Activated CD4-positive, alpha-beta T cell treated with anti-CD3 and anti-CD28 coated beads, Interleukin-2, amount 10 ng/mL, durations not matched to agents 24 days and 14 days (primary cell): ENCODE measurements at regions not wholly inside any gene's neighbourhood (a gene's known extent, or its start where the extent isn't known, plus 50 kb on each side); places are given as distances from the start of the nearest gene placed in this dataset.

Source experiments
- DNase-seq: peaks from one replicate; pipeline ENCODE4 v3.0.0; 2022
- H3K27ac Mint-ChIP-seq: one replicate; pipeline ENCODE4 v1.8.0; 2022; ENCODE audit warnings: mild to moderate bottlenecking, mixed read lengths
- H3K27me3 Mint-ChIP-seq: one replicate; pipeline ENCODE4 v1.8.0; 2022; ENCODE audit warnings: mixed read lengths
- H3K36me3 Mint-ChIP-seq: one replicate; pipeline ENCODE4 v1.8.0; 2022; ENCODE audit warnings: low read depth, mild to moderate bottlenecking, mixed read lengths
- H3K4me1 Mint-ChIP-seq: one replicate; pipeline ENCODE4 v1.8.0; 2021; ENCODE audit warnings: mixed read lengths
- H3K4me3 Mint-ChIP-seq: one replicate; pipeline ENCODE4 v1.8.0; 2022; ENCODE audit warnings: mild to moderate bottlenecking, moderate library complexity, mixed read lengths
- H3K9me3 Mint-ChIP-seq: one replicate; pipeline ENCODE4 v1.8.0; 2021; ENCODE audit warnings: mixed read lengths
- intact Hi-C: fragments of 100-400 bp; cut with micrococcal nuclease; formaldehyde crosslinking; loops from one replicate; pipeline ENCODE4 v1.15.1; 2023

DNA sequence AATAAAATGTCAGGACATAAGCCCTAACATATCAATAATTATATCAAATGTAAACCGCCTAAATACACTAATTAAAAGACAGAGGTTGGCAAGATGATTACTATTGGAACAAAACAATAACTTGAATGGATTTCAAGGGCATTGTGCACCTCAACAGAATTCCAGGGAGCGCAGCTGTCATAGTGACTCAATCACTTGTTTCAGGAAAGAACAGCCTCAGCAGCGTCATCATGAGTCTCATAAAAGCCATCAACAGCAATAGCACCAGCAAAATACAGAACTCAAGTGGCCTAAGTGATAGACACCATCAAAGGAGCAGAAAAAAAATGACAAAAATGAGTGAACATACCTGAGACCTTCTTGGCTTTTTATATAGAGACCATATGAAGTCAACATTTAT, 632.7 kb upstream of the NR5A2 start:
- peaks cover 13% of the 10 kb centered on the region for H3K27me3 Mint-ChIP-seq
- H3K27ac Mint-ChIP-seq, result no peak overlapping the region
- no peak for DNase-seq
- no peaks in the 10 kb centered on the region for H3K36me3 Mint-ChIP-seq
- H3K9me3 Mint-ChIP-seq, result peaks cover 6% of the 10 kb centered on the region
- no peak overlapping the region for H3K4me3 Mint-ChIP-seq
- intact Hi-C loops, result no loop called here
- H3K4me1 Mint-ChIP-seq, result no peaks in the 10 kb centered on the region

DNA sequence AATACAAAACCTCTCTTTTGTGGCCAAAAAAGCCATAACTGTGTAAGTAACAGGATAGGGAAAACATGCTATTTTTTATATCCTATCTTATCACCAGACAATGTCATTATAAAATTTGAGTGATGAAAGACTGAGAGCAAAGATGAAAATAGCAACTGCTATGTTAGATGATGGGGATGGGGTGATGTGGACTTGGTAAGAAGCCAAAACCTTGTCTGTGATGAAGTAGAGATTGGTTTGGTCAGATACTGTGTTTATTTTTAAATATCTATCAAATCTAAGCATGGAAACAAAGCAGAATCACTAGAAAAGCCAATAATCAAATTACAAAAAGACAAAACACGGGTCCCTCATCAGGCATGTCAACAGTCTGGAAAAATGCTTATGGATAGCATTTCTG, 631.1 kb upstream of the NR5A2 start:
- no peaks in the 10 kb centered on the region for H3K4me1 Mint-ChIP-seq
- H3K36me3 Mint-ChIP-seq, result no peaks in the 10 kb centered on the region
- no peak overlapping the region for H3K27ac Mint-ChIP-seq
- H3K9me3 Mint-ChIP-seq, result no peaks in the 10 kb centered on the region
- no peak overlapping the region for H3K4me3 Mint-ChIP-seq
- intact Hi-C loops, result no loop called here
- DNase-seq, result no peak
- peaks cover 12% of the 10 kb centered on the region for H3K27me3 Mint-ChIP-seq

DNA sequence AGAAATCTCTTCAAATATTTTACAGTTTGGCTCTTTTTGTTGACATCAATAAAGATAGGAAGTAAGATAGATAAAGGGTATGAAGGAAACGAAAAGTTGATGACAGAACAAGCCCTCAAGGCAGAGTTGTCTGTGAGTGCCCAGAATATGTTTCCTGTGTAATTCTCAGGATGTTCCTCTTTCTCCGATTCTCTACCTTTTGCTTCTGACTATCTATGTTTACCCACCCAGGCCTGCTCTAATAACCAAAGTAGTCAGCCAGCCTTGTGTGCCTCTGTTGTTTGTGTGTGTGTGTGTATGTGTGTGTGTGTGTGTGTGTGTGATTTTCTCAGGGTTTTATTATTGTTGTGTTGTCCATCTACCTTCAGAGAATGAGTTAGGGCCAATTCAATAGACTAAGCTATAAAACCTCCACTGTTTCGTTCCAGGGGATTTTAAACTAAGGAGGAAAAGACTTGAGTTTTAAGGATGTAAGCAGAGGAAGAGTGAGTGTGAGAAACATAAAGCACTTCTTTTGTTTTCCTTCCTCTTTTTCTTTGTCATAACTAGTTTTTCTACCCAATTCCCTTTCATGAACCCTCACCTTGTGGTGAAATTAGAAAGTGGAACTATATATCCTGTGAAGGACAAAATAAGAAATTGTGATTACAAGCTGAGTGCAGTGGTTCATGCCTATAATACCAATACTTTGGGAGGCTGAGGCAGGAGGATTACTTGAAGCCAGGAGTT, 627.4 kb upstream of the NR5A2 start:
- no peak for DNase-seq
- Mint-ChIP-seq H3K9me3 (no peaks in the 10 kb centered on the region), H3K36me3 (no peaks in the 10 kb centered on the region), H3K4me3 (no peak overlapping the region), H3K4me1 (no peaks in the 10 kb centered on the region), H3K27ac (no peak overlapping the region), H3K27me3 (peaks cover 3% of the 10 kb centered on the region)
- intact Hi-C loops, result no loop called here

DNA sequence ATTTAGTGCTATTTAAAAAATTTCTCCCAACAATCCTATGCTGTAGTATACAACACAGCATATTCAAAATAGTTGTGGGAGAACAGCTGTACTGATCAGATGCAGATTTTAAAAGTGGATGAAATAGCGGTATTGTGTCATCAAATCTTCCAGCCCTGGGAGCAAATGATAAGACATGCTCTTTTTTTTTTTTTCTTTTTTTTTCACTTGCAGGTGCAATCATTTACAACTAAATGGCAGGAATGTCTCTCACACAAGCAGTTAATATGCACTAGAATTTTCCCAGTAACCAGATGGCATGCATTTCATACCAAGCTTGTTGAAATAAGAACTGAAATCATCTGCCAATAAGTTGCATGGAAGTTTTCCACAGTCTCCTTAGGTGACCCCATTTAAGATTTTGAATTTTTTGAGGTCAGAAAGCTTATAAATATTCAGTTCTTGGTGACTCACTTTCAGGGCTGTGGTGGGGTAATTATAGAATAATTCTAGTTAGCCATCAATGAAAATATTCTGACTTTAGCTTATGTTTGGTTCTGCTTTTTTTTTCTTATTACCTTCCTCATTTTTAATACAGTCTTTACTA, 623.9 kb upstream of the NR5A2 start:
- H3K36me3 Mint-ChIP-seq, result no peaks in the 10 kb centered on the region
- H3K9me3 Mint-ChIP-seq, result no peaks in the 10 kb centered on the region
- no peak overlapping the region for H3K27ac Mint-ChIP-seq
- H3K4me1 Mint-ChIP-seq, result no peaks in the 10 kb centered on the region
- intact Hi-C loops, result no loop called here
- peaks cover 1% of the 10 kb centered on the region for H3K27me3 Mint-ChIP-seq
- no peak overlapping the region for H3K4me3 Mint-ChIP-seq
- DNase-seq, result no peak

DNA sequence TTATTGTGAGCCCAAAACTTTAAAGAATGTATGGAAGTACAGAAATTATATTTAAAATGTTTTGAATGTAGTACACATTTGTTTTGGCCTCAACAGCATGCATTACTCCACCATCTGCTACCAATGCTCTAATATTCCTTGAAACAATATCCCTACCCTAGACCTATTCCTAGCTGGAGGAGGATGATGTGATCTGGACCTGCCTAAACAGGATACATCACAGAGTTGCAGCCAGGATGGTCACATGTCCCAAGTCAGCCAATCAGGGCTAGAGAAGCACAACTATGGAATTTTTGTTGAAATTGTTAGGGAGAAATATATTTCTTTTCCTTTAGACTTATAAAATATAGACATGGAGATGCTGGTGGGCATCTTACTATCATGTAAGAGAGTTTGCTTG, 623.3 kb upstream of the NR5A2 start:
- DNase-seq, result no peak
- H3K27me3 Mint-ChIP-seq, result peaks cover 1% of the 10 kb centered on the region
- no peaks in the 10 kb centered on the region for H3K36me3 Mint-ChIP-seq
- no peak overlapping the region for H3K27ac Mint-ChIP-seq
- intact Hi-C loops, result no loop called here
- no peaks in the 10 kb centered on the region for H3K9me3 Mint-ChIP-seq
- no peak overlapping the region for H3K4me3 Mint-ChIP-seq
- H3K4me1 Mint-ChIP-seq, result no peaks in the 10 kb centered on the region

DNA sequence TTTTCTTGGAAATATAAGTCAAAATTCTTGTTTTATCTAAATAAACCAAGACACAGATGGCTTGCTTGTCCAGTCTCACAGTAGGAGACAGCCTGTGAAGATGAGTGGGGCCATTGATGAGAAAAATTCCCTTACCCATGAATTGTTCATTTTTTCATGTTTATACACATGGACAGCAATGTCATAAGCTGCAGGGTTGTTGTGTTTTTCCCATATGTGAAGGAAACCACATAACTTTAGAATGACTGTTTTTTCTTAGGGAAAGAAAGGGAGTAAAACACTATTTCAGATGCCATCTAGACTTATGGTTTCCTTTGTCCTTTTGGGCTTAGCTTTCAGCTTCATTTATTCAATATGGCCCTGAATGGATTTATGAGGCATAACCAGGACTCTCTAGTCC, 622.5 kb upstream of the NR5A2 start:
- Mint-ChIP-seq H3K27me3 (peaks cover 1% of the 10 kb centered on the region), H3K4me3 (no peak overlapping the region), H3K36me3 (no peaks in the 10 kb centered on the region), H3K4me1 (no peaks in the 10 kb centered on the region), H3K27ac (no peak overlapping the region), H3K9me3 (no peaks in the 10 kb centered on the region)
- no peak for DNase-seq
- intact Hi-C loops, result no loop called here

DNA sequence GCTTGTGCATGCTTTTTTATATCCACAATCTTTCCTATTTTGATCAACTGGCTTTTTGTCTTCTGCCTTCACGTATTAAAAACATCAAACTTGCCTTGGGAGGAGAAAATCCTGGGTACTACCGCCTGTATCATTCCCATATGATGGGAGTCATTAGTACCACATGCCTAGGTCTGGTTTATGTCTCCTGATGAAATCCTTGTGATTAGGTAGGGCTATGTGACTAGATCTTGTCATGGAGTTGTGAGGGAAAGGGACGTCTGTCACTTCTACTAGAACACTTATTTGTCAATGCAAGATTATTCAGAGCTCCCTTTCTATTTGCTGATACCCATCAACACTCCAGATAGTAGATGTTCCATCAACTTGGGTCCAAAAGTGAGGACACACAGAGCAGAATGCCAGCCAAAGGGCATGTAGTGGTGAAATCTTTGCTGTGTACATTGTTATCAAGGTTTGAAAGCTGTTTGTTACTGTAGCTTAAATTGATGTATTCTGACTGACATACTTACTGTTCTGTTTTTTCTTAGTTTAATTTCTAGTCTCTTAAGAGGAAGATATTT, 621.8 kb upstream of the NR5A2 start:
- Mint-ChIP-seq H3K4me1 (no peaks in the 10 kb centered on the region), H3K27me3 (peaks cover 1% of the 10 kb centered on the region), H3K27ac (no peak overlapping the region), H3K4me3 (no peak overlapping the region), H3K36me3 (no peaks in the 10 kb centered on the region), H3K9me3 (no peaks in the 10 kb centered on the region)
- no peak for DNase-seq
- intact Hi-C loops, result no loop called here

DNA sequence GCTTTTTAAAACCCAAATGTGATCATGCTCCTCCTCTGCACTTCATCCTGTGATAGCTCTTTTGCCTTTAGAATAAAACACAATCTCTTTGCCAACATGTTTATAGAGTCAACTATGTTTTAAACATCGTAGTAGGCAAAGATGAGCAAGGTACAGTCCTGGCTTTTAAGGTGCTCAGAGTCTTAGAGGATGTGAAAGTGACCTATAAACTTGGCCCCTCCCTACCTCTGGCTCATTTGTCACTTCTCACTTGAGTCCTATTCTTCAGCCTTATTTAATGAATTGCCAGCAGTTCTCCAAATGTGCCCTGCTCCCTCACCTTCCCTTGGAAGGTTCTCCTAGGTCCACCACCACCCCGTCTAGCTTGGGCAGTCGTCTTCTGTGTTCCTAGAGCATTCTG, 617.0 kb upstream of the NR5A2 start:
- Mint-ChIP-seq H3K4me1 (no peaks in the 10 kb centered on the region), H3K4me3 (no peak overlapping the region), H3K27me3 (no peaks in the 10 kb centered on the region), H3K9me3 (no peaks in the 10 kb centered on the region), H3K36me3 (no peaks in the 10 kb centered on the region), H3K27ac (no peak overlapping the region)
- DNase-seq, result no peak
- intact Hi-C loops, result no loop called here

DNA sequence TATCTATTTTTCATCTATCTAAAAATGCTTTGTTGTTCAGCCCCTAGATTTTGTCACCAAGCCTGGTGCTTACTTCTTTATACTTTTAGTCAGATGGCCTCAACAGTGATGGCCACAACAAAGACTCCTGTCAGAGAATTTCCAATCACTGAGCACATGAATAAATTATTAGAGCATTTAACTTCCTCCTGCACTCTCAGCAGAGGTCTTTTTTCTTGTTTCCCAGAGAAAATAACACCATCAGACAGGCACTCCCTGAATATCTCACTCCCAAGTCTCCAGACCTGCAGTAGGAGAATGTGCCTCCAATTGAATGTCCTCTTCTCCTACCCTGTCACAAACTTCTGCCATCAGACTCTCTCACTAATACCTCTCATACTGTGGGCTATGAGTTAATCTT, 616.0 kb upstream of the NR5A2 start:
- Mint-ChIP-seq H3K9me3 (peaks cover 4% of the 10 kb centered on the region), H3K4me1 (no peaks in the 10 kb centered on the region), H3K4me3 (no peak overlapping the region), H3K27ac (no peak overlapping the region), H3K27me3 (no peaks in the 10 kb centered on the region), H3K36me3 (no peaks in the 10 kb centered on the region)
- intact Hi-C loops, result no loop called here
- no peak for DNase-seq

DNA sequence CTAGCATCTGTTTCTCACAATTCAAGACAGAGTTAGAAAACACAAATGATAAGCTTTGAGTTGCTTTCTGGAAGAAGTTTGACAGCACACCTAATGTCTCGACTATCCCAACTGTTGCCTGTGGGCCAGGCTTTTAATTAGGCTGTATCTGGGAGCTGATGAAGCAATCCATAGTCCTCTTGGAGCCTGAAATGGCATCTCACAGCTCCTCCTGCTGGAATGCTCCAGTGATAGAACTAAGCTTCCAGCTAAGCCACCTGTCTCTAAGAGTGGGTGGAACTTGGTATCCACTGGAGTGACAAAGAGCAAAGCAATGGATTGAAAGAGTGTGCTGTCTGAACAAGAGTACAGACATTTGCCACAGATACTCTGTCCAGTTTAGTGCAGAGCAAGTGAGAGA, 605.3 kb upstream of the NR5A2 start:
- intact Hi-C loops, result no loop called here
- DNase-seq, result no peak
- H3K4me1 Mint-ChIP-seq, result no peaks in the 10 kb centered on the region
- peaks cover 11% of the 10 kb centered on the region for H3K27me3 Mint-ChIP-seq
- H3K4me3 Mint-ChIP-seq, result no peak overlapping the region
- H3K9me3 Mint-ChIP-seq, result peaks cover 8% of the 10 kb centered on the region
- H3K36me3 Mint-ChIP-seq, result no peaks in the 10 kb centered on the region
- H3K27ac Mint-ChIP-seq, result no peak overlapping the region

DNA sequence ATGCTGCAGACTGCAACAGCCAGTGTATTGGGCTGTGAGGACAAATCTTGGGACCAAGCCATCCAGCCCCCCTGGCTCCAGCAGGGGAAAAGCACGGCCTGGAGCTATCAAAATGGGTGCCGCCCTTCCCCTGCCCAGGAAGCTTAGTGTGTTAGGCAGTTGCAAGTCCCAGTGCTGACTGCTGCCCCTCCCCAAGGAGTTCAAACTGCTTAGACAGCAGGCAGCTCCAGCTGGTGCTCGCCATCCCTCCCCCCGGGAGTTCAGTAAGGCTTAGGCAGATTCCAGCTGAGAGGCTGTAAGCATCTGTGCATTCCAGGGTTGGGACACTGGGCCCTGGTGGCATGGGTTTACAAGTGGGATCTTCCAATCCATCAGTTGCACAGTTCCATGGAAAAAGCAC, 579.6 kb upstream of the NR5A2 start:
- intact Hi-C loops, result no loop called here
- Mint-ChIP-seq H3K4me3 (no peak overlapping the region), H3K36me3 (no peaks in the 10 kb centered on the region), H3K4me1 (no peaks in the 10 kb centered on the region), H3K27ac (no peak overlapping the region), H3K9me3 (peaks cover 4% of the 10 kb centered on the region), H3K27me3 (peaks cover 9% of the 10 kb centered on the region)
- DNase-seq, result no peak

DNA sequence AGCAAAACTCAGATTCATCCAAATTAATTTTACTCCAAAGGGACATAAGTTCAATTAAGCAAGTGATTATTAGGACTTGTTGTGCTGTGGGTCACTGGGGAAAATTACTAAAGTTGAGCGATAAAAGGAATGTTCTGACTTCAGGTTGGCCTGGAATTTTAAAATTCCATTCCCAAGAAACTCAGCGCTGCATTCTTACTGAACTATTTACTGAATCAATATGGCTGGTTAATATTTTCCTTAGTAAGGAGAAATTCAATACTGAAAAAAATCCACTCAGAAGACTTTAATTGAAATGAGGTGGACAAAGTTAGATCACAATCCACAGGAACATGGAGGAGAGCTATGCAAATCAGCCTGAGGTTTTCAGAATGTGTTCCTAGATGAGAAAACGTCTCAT, 578.9 kb upstream of the NR5A2 start:
- H3K9me3 Mint-ChIP-seq, result peaks cover 4% of the 10 kb centered on the region
- H3K4me3 Mint-ChIP-seq, result no peak overlapping the region
- H3K27ac Mint-ChIP-seq, result no peak overlapping the region
- H3K36me3 Mint-ChIP-seq, result no peaks in the 10 kb centered on the region
- no peaks in the 10 kb centered on the region for H3K4me1 Mint-ChIP-seq
- H3K27me3 Mint-ChIP-seq, result peaks cover 9% of the 10 kb centered on the region
- intact Hi-C loops, result no loop called here
- no peak for DNase-seq

DNA sequence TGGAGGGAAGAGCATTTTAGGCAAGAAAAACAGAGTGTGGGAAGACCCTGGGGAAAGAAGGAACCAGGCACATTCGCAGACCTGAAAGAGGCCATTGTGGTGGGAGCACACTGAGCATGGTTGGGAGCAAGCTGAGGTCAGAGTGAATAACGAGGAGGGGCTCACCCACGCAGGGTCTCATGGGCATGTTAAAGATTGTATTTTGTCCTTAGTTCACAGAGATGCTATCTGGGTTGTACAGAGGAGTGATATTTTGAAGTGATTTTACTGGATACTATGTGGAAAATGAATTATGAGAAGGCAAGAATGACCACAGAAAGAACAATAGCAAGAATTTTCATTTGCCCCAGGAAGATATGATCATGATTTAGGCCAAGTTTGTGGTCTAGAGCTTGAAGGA, 578.3 kb upstream of the NR5A2 start:
- intact Hi-C loops, result no loop called here
- Mint-ChIP-seq H3K36me3 (no peaks in the 10 kb centered on the region), H3K27ac (no peak overlapping the region), H3K27me3 (peaks cover 9% of the 10 kb centered on the region), H3K9me3 (peaks cover 4% of the 10 kb centered on the region), H3K4me3 (no peak overlapping the region), H3K4me1 (no peaks in the 10 kb centered on the region)
- no peak for DNase-seq

DNA sequence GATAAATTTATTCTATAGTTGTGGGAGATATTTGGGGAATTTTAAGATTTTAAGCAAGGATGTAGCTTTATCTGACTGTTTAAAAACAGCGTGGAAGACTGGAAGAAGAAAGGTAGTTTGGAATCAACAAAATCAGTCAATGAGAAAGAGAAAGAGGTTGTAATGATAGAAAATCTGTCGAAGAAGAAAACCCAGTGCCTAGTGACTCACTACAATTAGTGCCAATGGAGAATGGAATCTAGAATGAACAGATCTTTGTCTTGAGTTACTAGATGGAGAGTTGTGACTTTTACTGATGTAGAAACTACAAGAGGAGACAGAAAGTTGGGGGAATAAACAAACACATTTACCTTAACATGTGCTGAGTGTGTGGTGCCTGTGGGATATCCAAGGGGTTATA, 577.8 kb upstream of the NR5A2 start:
- Mint-ChIP-seq H3K27me3 (peaks cover 6% of the 10 kb centered on the region), H3K4me1 (no peaks in the 10 kb centered on the region), H3K4me3 (no peak overlapping the region), H3K9me3 (peaks cover 4% of the 10 kb centered on the region), H3K36me3 (no peaks in the 10 kb centered on the region), H3K27ac (no peak overlapping the region)
- DNase-seq, result no peak
- intact Hi-C loops, result no loop called here

DNA sequence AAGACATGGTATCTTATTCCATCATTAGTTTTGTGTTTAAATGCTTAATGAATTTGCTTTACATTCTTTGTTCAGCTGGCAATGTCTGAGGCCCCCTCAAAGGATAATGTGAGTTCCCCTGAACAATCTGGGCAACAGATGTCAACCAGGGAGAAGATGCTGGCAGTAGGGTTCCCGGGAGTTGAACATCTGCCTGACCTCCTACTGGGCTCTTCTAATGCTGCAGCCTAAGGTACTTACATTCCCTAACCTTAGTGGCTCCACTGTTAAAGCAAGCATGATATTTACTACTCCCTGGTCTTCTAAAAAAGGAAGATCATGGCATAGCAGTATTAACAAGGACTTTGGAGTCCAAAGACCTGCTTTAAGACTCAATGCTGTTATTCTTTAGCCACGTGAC, 574.9 kb upstream of the NR5A2 start:
- Mint-ChIP-seq H3K9me3 (peaks cover 4% of the 10 kb centered on the region), H3K4me3 (no peak overlapping the region), H3K4me1 (no peaks in the 10 kb centered on the region), H3K27ac (no peak overlapping the region), H3K36me3 (no peaks in the 10 kb centered on the region), H3K27me3 (peaks cover 2% of the 10 kb centered on the region)
- intact Hi-C loops, result no loop called here
- no peak for DNase-seq
